Left kidney (tissue), 1 donor: ENCODE measurements at regions not wholly inside any gene's neighbourhood (a gene's known extent, or its start where the extent isn't known, plus 50 kb on each side); places are given as distances from the start of the nearest gene placed in this dataset.

Experiments
- DNase-seq: peaks from one replicate; pipeline ENCODE4 v3.0.0-alpha.2; 2013

DNA sequence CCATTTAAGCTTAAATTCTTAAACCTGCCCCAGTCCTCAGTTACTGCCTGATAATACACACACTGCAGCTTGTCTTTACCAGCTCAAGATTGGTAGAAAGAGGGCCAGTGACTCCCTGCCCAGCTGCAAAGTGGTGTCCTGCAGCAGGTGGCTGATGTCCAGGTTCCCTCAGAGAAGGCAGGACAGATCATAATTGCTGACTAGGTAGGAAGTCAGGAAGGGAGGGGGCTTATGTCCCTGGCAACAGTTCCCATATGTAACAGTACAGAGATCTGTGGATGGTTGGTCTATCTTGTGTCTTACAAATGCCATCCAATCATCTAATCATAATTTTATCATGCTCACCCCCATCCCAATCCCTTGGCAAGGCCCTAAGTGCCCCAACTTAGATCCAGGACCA lies 492.1 kb upstream of the PPP2R3A start:
- no peak for DNase-seq

DNA sequence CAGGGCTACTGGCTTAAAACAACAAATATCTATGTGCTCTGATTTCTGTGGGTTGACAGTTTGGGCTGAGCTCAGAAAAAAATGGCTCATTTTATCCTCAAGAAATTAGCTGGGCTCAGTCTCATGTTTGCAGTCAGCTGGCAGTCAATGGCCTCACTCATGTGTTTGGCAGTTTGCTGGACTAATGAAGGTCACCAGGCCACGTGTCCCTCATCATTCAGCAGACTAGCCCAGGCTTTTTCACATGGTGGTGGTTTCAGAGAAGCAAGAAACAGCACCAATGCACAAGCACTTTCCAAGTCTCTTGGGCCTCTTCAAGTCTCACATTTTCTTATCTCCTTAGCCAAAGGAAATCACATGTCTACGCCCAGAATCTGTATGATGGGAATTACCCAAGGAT lies 478.3 kb upstream of the PPP2R3A start:
- no peak for DNase-seq

DNA sequence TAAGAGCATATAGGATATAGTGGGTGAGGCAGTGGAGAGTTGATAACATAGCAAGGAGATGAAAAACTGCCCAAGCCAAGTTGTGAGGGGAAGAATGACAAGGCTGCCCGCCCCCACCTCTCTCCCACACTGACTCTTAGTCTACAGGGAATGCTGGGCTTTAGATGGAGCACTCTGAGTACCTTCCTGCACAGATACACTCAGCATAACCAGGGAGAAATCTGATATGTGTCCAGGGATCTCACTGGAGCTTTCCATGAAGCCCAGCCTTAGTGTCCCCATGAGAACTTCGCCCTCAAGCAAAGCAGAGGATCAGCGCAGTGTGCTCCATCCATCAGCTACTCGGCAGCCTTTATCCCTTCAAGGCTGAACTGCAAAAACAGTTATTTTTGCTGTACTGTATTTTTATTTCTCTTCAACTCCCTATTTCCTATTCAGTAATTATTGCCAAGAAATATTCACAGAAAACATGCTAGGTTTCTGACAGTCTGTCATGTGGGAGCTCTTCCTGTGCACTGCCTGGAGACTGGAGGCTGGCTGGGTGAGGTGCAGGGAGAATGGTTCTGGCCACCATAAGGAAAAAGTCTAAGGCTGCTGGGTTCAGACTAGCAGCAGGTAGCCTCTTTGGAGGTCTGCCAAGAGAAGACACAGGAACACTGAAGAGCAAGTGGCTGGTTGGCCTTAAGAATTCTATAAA lies 475.2 kb upstream of the PPP2R3A start:
- DNase-seq: no peak

DNA sequence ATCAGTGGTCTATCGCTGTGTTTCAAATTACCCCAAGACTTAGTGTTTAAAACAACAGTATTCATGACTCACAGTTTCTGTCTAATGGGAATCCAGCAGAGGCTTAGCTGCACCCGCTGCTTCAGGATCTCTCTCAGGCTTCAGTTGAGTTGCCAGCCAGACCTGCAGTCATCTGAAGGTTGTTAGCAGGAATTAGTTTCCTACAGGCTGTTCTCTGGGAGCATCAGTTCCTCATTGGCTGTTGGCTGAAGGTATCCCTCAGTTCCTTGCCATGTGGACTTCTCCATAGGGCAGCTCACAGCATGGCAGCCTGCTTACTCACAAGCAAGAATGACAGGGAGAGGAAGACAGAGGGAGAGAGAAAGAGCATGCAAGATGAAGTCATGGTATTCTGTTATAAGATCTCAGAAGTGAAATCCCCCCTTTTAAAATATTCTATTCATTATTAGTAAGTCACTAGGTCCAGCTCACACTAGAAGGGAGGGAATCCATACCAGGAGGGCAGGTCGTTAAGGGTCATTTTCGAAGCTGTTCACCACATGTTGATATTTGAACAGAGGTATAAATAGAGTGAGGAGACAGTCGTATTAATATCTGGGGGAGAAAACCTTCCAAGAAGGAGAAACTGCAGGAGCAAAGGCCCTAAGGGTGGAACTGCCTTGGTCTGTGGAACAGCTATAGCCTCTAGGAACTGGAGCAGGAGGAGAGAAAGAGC lies 473.9 kb upstream of the PPP2R3A start:
- no peak for DNase-seq

DNA sequence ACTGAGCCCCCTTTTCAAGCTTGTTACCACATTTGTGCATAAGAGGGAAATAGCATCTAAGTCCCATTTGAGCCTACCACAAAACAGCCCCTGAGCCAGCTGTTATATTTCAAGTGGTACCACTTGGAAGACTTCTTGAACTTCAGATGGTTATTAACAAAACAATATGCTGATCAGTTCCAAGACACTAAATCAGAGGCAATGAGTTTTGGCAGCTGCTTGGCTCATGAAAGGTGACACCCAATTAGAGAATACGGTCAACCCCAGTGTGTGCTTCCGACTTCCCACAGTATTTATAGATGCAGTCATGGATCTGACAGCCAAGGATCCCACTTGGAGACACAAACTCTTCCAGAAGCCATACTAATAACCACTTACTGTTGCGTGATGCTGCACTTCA lies 469.6 kb upstream of the PPP2R3A start:
- DNase-seq: no peak

DNA sequence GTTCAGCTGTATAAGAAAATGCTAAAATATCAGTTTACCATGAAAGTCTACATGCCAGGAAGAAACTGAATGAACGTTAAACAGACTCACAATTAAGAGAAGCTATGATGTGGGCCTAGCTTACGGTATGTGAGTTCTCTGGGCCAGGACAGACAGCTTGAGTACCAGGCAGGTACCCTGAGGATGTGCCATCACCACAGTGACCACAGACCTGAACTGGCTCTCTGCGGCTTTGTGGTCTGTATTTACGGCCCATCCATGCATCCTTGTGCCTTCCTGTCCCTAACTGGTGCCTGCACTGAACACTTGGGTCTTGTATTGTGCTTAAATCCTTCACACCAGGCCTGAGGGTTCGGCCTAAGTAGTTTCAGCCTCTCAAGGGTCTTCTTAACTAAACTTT lies 467.5 kb upstream of the PPP2R3A start:
- DNase-seq: no peak

DNA sequence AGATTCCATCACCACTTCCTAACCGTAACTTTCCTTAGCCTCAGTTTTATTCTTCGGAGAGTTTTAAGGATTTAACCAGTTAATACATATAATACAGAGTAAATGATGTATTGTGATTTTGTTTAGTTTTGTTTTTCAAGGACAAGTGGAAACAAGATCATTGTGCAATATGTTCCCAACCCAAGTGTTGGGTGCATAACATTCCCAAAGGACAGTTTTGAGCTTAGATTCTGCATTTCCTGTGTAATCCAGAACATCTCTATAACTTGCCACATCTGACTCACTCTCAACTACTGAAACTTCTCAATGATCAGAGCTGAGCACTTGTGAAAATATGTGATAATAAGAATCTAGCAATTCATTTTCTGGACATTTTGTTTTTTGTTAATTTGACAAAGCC lies 466.1 kb upstream of the PPP2R3A start:
- DNase-seq: no peak

DNA sequence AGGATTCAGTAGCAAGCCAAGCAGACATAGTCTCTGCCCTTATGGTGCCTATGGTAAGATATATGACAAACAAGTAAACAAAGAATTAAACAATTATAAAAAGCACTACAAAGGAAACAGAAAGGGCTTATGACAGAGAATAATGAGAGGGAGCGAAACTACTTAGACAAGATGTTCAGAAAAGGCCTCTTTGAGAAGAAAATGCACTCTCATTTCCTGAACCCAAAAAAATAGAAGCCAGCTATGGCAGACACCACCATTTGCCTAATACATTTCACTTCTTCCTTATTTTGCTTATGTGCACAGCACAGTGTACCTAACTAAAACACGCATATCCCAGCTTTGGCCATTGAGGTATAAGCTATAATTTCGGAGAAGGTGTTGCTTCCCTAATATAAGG lies 465.5 kb upstream of the PPP2R3A start:
- DNase-seq: no peak

DNA sequence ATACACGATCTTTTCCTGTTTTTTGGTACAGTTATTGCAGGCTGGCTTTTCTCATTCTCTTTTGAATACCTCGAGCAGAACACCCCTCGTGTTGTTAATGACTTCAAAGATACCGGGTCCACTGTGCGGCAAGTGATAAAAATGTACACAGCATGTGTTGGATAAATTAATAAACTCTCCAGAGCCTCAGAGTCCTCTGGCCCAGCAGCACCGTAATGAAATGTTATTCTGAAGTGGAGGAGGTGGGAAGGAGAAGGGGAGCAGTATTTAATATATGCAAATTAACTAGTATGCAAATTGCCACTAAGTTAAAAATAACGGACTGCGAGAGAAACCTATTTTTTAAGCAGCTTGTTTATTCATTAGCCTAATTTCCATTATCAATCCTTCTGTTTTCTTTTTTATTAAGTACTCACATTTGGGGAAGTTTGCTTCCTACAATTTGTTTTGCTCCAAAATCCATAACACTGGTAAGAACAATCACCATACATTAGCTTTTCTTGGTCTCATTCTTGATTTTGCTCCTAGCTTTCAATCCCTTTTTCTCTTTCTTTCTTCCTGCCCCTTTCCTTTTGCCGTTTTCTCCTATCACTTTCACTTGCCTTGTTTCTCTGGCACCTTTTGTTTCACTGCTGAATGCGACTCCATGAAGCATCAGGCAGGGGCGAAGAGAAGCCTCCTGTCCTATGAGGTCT lies 462.3 kb upstream of the PPP2R3A start:
- no peak for DNase-seq

DNA sequence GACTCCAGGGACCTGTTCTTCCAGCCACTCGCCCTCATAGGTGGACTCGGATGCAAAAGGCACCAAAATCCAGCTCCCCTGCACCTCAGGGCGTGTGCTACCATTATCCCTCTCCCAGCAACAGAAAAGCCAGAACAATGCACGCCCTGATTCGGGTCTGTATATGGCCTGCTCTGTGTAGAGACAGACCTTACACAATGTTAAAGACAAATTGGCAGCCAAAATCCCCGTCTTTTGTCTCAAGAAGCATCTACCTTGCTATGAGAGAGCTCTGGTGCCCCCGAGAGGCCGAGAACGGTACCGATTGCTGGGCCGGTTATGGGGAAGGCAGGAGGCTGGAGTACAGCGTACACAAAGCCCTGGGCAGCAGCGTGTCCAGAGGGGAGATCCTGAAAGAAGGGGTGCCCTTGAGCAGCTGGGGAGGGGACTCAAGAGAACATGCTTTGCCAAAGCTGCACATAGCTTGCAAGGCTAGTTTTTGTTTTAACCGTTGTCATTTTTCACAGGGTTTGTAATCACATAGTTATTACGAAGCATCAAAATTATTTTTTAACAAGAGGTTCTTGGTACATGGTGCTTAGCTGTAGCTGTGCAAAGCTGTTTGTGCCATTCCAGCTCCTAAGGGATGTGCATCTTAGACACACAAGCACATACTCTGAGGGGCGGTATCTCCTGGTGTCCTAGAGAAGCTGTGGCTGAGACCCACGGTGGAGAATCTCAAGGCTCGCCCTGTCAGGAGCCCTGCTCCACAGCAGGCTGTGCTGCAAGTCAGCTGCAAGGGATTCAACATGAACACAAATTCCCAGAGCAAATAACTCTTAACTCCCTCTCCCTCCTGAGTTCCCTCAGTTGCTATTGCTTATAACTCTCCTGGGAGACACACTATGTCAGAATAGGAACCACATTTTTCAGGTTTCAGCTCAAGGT lies 461.5 kb upstream of the PPP2R3A start:
- peak; percentile 70 for DNase-seq

DNA sequence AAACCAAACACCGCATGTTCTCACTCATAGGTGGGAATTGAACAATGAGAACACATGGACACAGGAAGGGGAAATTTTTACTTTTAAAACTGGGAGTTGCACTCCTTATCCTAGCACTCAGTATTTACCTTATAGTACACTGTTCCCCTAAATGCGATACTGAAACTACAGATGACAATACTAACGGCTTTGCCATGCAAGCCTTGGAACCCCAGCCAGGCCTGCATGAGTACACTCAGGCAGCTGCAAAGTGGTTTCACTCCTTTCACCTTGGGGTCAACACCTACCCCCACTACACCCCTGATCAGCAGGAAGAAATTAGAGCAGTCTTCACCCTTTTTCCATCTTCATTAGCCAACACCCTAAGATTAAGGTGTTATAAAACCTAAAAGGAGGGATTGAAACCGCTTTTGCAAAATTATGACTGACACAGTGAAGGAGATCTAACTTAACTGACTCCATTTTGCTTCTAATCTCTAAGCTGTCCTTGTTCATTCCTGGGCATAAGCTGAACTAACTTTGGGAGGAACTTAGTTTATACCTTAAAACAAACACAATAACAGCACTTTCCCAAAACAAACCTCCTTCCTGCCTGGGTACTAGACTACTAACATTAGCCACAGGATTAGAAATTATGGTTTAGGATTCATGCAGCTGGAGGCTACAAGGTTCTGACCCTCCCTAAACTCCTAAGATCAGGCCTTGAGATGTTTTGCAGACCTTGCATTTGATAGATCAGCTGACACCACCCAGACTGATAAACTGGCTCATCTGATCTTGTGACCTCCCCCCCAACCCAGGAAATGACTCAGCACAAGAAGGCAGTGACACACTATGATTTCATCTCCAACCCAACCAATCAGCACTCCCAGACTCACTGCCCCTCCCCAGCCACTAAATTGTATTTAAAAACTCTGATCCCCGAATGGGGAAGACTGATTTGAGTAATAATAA lies 452.1 kb upstream of the PPP2R3A start:
- DNase-seq: no peak

DNA sequence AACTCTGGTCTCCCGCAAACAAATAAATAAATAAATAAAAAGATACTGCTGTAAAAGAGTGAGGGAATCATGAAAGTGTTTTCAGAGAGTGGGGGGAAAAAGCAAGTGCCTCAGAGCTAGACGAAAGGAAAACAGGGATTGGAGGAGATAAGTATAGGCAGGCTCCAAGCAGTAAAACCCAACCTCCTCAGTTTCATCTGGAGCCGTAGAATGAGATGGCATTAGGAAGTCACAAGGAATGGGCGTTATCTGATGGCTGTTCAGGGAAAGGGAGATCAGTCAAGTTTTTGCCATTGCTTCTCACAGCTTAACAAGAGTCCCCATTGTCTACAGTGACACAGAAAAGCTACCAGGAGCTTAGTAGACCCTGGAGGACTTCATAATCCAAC lies 451.5 kb upstream of the PPP2R3A start:
- no peak for DNase-seq

DNA sequence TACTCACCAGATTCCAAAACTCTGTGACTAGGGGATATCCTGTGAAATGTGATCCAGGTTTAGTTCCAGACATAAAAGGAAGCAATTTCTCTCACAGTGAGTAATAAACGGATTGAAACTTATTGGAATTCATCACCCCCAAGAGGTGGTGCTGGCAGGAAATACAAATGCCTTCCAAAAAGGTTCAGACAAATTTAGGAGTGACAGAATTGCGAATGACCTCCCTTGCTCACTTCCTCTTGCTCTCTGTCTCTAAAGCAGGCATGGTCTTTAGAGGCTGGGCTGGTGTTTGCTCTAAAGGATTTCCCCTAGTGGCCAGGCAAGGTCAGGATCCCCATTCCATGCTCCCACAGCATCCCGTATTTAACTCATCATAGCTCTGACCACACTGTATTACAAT lies 449.4 kb upstream of the PPP2R3A start:
- DNase-seq: no peak

DNA sequence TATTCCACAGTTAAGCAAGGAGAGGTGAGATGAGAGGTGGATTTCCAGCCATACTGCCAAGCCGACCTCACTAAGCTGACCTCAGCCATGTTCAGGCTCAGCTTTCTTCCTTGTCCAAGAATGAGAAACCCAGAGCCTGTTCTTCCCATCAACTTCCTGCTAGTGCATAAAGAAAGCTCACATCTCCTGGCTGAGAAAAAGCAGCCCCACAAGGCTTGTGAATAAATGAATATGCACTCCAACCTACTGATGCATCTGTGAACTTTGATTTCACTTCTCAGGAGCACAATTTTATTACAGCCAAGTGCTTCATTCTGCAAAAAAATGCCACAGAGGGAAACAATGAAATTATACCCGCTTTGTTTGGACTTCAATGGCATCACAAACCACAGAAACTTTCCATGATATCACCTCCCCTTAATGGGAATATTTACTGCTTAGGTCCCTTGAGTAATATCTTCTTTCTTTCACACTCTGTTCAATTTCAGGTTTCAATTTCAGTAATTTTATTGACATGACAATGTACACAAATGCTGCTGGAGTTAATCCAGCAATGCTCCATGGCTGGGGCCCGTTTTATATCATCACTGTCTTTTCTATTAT lies 437.0 kb upstream of the PPP2R3A start:
- DNase-seq: no peak

DNA sequence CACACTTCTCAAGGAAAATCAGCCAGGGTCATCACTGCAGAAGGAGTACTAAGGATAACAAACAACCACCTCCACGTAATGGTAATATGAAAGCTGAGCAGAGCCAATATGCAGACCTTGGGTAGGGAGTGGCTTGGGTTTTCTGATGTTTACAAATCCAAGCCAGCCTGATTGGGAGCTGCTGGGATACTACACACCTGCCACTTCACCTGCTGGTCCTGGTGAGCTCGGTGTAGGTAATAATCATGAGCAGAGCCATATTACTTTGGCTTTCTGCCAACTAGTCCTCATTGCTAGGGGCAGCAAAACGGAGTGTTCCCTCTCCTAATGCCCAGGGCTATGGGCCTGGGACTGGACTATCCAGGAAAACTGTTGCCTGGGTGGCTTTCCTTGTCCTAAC lies 433.5 kb upstream of the PPP2R3A start:
- DNase-seq: no peak

DNA sequence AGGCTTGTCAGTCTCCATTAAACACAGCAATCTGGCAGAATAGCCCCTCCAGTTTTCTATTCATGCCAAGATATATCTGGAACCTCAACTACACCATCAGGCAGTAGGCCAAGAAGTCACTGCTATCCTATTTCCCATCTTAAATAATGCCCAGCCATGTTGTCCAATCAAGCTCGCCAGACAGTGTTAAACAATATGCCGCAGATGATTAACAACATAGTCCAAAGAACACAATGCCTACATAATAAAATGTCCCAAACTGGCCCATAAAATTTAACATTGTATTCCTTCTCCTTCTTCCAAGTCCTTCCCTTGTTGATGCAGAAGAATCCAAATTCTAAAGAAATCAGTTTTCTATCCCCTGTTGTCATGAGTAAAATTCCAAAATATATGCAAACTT lies 427.4 kb upstream of the PPP2R3A start:
- no peak for DNase-seq

DNA sequence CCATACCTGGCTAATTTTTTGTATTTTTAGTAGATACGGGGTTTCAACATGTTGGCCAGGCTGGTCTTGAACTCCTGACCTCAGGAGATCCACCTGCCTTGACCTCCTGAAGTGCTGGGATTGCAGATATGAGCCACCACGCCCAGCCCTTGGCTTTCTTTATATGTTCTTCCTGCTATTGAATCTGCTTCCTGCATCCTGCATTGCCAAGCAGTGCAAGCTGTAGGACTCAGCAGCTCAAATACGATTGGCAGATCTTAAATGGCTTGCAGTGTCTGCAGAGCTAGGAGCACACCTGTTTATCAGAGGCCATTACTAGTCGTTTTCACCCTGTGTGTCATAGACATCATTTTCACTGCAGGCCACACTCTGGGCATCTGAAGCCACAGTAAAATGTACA lies 426.2 kb upstream of the PPP2R3A start:
- no peak for DNase-seq

DNA sequence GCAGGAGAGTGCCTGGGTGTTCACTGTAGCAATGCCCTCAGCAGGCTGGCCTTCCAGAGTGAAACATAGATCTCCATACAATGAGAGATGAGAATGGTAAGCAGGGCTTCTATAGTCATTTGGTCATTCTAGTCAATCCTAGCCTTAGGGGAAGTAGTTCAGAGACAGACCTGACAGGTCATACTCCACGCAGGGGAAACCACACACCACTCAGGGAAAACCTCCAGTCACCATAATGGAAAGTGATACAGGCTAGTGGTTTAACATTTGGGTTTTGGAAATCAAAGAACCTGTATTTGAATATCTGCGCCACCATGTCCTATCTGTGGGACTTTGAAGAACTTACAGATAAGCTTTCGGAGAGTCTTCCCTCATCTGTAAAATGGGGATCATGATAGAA lies 425.7 kb upstream of the PPP2R3A start:
- no peak for DNase-seq

DNA sequence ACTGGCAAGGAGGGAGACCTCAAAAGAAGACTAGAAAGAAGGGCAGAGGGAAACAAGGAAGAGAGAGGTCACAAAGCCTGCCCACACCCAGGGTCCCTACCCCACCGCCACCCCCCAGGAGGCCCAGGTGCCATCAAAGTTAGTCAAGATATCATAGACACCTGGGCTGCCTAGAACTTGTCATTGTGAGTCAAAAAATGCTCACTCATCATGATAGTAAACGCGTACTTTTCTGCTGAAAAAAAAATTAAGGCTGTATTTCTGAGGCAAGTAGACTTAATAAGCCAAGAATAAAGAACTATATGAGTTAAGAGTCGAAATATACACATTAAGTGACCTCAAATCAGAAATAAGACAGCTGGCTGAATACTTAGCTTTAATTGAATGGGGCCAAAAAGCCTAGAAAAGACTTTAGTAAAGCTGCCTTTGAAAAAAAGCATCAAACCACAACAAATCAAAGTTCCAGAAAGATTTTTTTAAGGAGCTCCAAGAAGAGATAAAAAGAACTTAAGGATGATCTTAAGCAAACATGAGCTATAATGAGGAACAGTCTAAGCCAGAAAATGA lies 415.5 kb upstream of the PPP2R3A start:
- peak; percentile 37 for DNase-seq

DNA sequence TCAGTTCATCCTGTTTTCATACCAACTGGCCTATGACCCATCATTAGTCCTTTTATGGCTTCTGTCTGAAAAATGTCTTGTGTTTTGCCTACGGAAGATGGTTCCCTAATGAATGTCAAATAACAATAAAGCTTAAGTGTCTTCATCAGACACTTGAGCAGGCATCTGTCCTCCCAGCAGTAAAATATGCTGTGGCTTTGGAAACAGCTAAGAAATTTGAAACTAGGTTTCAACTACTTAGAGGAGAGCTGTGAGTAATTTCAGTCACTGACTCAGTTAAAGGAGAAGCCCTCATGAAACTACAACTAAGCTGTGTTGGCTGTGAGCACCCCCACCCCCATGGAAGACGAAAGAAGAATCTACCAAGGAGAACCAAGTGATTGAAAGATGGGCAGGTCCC lies 409.4 kb upstream of the PPP2R3A start:
- peak; percentile 67 for DNase-seq
